B cell (primary cell): ENCODE measurements at regions not wholly inside any gene's neighbourhood (a gene's known extent, or its start where the extent isn't known, plus 50 kb on each side); places are given as distances from the start of the nearest gene placed in this dataset.

Experiments
- ATAC-seq: fragments of 200-7000 bp; cut with Tn5 transposase; one replicate; pipeline ENCODE4 v1.10.0; 2021; ENCODE audit warnings: low read depth, mild to moderate bottlenecking, moderate number of reproducible peaks, moderate library complexity
- CTCF ChIA-PET: fragments of 350-600 bp; sonication (Branson Sonifier 250); formaldehyde crosslinking; loops from one replicate; lab custom pipeline; 2021; ENCODE audit warnings: antibody characterized with exemption, inconsistent platforms; lab: Charles Lee
- POLR2A ChIA-PET: fragments of 350-600 bp; sonication (Branson Sonifier 250); formaldehyde crosslinking; loops from one replicate; lab custom pipeline; 2021; ENCODE audit warnings: antibody characterized with exemption; lab: Charles Lee
- DNase-seq: peaks from one replicate; pipeline ENCODE4 v3.0.0; 2013
- H2AFZ ChIP-seq: 2 replicates; pipeline ENCODE4 v1.6.1; 2012; ENCODE audit warnings: mild to moderate bottlenecking, low read depth, low read length; ENCODE audit not compliant: insufficient read depth, poor library complexity, severe bottlenecking
- H3K27ac ChIP-seq, 2 donors: 1 replicate in 1 of 2; 2 replicates in 1 of 2; pipeline ENCODE4 v1.5.1; 2012 to 2013; ENCODE audit warnings: low read length in 2 of 2, mild to moderate bottlenecking in 2 of 2, moderate library complexity in 1 of 2
- H3K27me3 ChIP-seq, 4 experiments: fragments of 200-600 bp in 1 of 4; sonication (generic) in 1 of 4; replicated peaks in 1 of 4; 1 replicate in 2 of 4; 2 replicates in 2 of 4; pipeline versions ENCODE4 v1.6.1 to v1.7.0; 2013 to 2016; ENCODE audit warnings: low read length in 3 of 4, mild to moderate bottlenecking in 2 of 4, mixed read lengths in 1 of 4, moderate library complexity in 1 of 4; ENCODE audit not compliant: insufficient read depth in 4 of 4, control insufficient read depth in 3 of 4; ENCODE audit errors: control extremely low read depth in 1 of 4
- H3K36me3 ChIP-seq, 2 experiments: replicated peaks in 1 of 2; 1 replicate in 1 of 2; 2 replicates in 1 of 2; pipeline versions ENCODE4 v1.6.1 to v1.7.1; 2013; ENCODE audit warnings: low read length in 1 of 2; ENCODE audit not compliant: insufficient read depth in 2 of 2, control insufficient read depth in 1 of 2; ENCODE audit errors: control extremely low read depth in 1 of 2, extremely low read depth in 1 of 2
- H3K4me1 ChIP-seq, 2 donors: fragments of 200-600 bp in 1 of 2; sonication (generic) in 1 of 2; 1 replicate in 1 of 2; 2 replicates in 1 of 2; pipeline versions ENCODE4 v1.5.1 to v1.6.1; 2013 to 2017; ENCODE audit warnings: low read length in 2 of 2; ENCODE audit not compliant: control insufficient read depth in 2 of 2, insufficient read depth in 2 of 2
- H3K4me2 ChIP-seq: replicated peaks from 2 replicates; pipeline ENCODE3; 2012; ENCODE audit warnings: mild to moderate bottlenecking, low read depth, low read length; ENCODE audit not compliant: poor library complexity, severe bottlenecking
- H3K4me3 ChIP-seq, 5 experiments: fragments of 200-600 bp in 1 of 5; sonication (generic) in 1 of 5; 1 replicate in 3 of 5; 2 replicates in 2 of 5; pipeline versions ENCODE4 v1.5.1 to v1.7.0; 2011 to 2016; ENCODE audit warnings: low read length in 4 of 5, mild to moderate bottlenecking in 4 of 5, low read depth in 2 of 5, control low read depth in 1 of 5, moderate library complexity in 1 of 5; ENCODE audit not compliant: insufficient read depth in 1 of 5; ENCODE audit errors: control extremely low read depth in 1 of 5, extremely low read depth in 1 of 5
- H3K79me2 ChIP-seq: fragments of 200-600 bp; sonication (generic); one replicate; pipeline ENCODE4 v1.6.0; 2016; ENCODE audit warnings: low read length; ENCODE audit not compliant: control insufficient read depth, insufficient read depth
- H3K9ac ChIP-seq: fragments of 200-600 bp; sonication (generic); 2 replicates; pipeline ENCODE4 v1.6.1; 2017; ENCODE audit warnings: mild to moderate bottlenecking, low read length, moderate library complexity
- H3K9me3 ChIP-seq, 3 donors: one replicate each; pipeline versions ENCODE4 v1.6.1 to v1.7.1; 2013; ENCODE audit warnings: low read length in 2 of 3; ENCODE audit not compliant: control insufficient read depth in 2 of 3, insufficient read depth in 1 of 3; ENCODE audit errors: control extremely low read depth in 1 of 3
- H4K20me1 ChIP-seq: 2 replicates; pipeline ENCODE4 v1.6.0; 2012; ENCODE audit warnings: mild to moderate bottlenecking, low read length; ENCODE audit not compliant: insufficient read depth, control insufficient read depth, poor library complexity, severe bottlenecking
- H3K27ac Mint-ChIP-seq: one replicate; pipeline ENCODE4 v1.8.0; 2021; ENCODE audit warnings: mixed read lengths
- H3K27me3 Mint-ChIP-seq: one replicate; pipeline ENCODE4 v1.8.0; 2021; ENCODE audit warnings: mixed read lengths
- H3K4me1 Mint-ChIP-seq: one replicate; pipeline ENCODE4 v1.8.0; 2021; ENCODE audit warnings: mixed read lengths
- H3K4me3 Mint-ChIP-seq: one replicate; pipeline ENCODE4 v1.8.0; 2021; ENCODE audit warnings: mixed read lengths
- H3K9me3 Mint-ChIP-seq: one replicate; pipeline ENCODE4 v1.8.0; 2022; ENCODE audit warnings: mixed read lengths; ENCODE audit not compliant: insufficient read depth
- CTCF ChIP-seq: fragments of 200-600 bp; IDR thresholded peaks from one replicate; pipeline ENCODE4 v1.8.0; 2022; ENCODE audit warnings: antibody characterized with exemption, mild to moderate bottlenecking
- EZH2 ChIP-seq: IDR thresholded peaks from 2 replicates; pipeline ENCODE4 v1.6.1; 2012; ENCODE audit warnings: borderline replicate concordance, low read depth, mild to moderate bottlenecking, moderate library complexity, low read length; ENCODE audit not compliant: insufficient read depth, poor library complexity, severe bottlenecking
- WGBS: methylation state at CpG from one replicate; pipeline ENCODE4 v1.1.5; 2013; ENCODE audit warnings: missing lambda C conversion rate; ENCODE audit not compliant: insufficient coverage; 5-methylcytosine and 5-hydroxymethylcytosine counted together
- intact Hi-C: fragments of 100-400 bp; cut with micrococcal nuclease; formaldehyde crosslinking; loops from one replicate; pipeline ENCODE4 v1.10.0; 2022

GRCh38 chr2:23327416-23327815, 57.6 kb upstream of the KLHL29 start:
- ATAC-seq: no peak
- H4K20me1 ChIP-seq: no peaks in the 10 kb centered on the region
- no peaks in the 10 kb centered on the region for H3K4me1 Mint-ChIP-seq
- H3K9me3 ChIP-seq: peaks cover 0 to 2% (median 0%) of the 10 kb centered on the region in 3 donors
- POLR2A ChIA-PET: no interaction called here
- H3K27ac ChIP-seq: no peak overlapping the region
- 96% methylated on average over 3 of the region's 5 CpGs for WGBS
- peaks cover 24% of the 10 kb centered on the region for H3K27me3 Mint-ChIP-seq
- H3K79me2 ChIP-seq: no peaks in the 10 kb centered on the region
- H3K9me3 Mint-ChIP-seq: no peaks in the 10 kb centered on the region
- peaks cover 0 to under 1% (median 0%) of the 10 kb centered on the region in 4 experiments for H3K27me3 ChIP-seq
- no peak overlapping the region for H3K9ac ChIP-seq
- H2AFZ ChIP-seq: no peak overlapping the region
- no peak for TF ChIP-seq CTCF
- TF ChIP-seq EZH2: no peak
- no peak overlapping the region for H3K4me3 Mint-ChIP-seq
- DNase-seq: no peak
- H3K27ac Mint-ChIP-seq: no peak overlapping the region
- no peaks in the 10 kb centered on the region for H3K4me1 ChIP-seq
- H3K36me3 ChIP-seq: no peaks in the 10 kb centered on the region
- CTCF ChIA-PET: no interaction called here
- intact Hi-C loops: no loop called here
- H3K4me3 ChIP-seq: no peak overlapping the region
- H3K4me2 ChIP-seq: no peak overlapping the region

- Histone ChIP-seq H2AFZ (no peak overlapping the region), H3K27me3 (no peaks in the 10 kb centered on the region), H4K20me1 (no peaks in the 10 kb centered on the region), H3K9me3 (peaks cover 0 to 4% (median 0%) of the 10 kb centered on the region in 3 donors), H3K4me2 (no peak overlapping the region), H3K4me1 (no peaks in the 10 kb centered on the region), H3K27ac (no peak overlapping the region), H3K36me3 (no peaks in the 10 kb centered on the region), H3K79me2 (no peaks in the 10 kb centered on the region), H3K4me3 (no peak overlapping the region), H3K9ac (no peak overlapping the region)
- H3K9me3 Mint-ChIP-seq: no peaks in the 10 kb centered on the region
- H3K27ac Mint-ChIP-seq: no peak overlapping the region
- ChIA-PET CTCF (no interaction called here), POLR2A (no interaction called here)
- ATAC-seq (no peak), DNase-seq (no peak)
- H3K27me3 Mint-ChIP-seq: peaks cover 21% of the 10 kb centered on the region
- H3K4me1 Mint-ChIP-seq: no peaks in the 10 kb centered on the region
- no peak overlapping the region for H3K4me3 Mint-ChIP-seq
- WGBS: 77% methylated on average over 3 of the region's 3 CpGs
- TF ChIP-seq EZH2 (no peak), CTCF (no peak)
- intact Hi-C loops: no loop called here
These were observed 57.1 kb upstream of the KLHL29 start for GRCh38 chr2:23327887-23328286.
